Activated T-cell treated with anti-CD3 and anti-CD28 coated beads for 48 hours (primary cell): ENCODE measurements at regions not wholly inside any gene's neighbourhood (a gene's known extent, or its start where the extent isn't known, plus 50 kb on each side); places are given as distances from the start of the nearest gene placed in this dataset.

ENCODE experiments used
- DNase-seq: peaks from one replicate; pipeline ENCODE4 v3.0.0-alpha.2; 2020; ENCODE audit warnings: low read depth

- no peak for DNase-seq
Observed at GRCh38 chr4:20447103-20447502, 195.4 kb downstream of the SLIT2 start.

- DNase-seq = no peak
Observed at GRCh38 chr4:20451986-20452385, 200.3 kb downstream of the SLIT2 start.

- DNase-seq = no peak
Observed at GRCh38 chr4:20454515-20454914, 202.8 kb downstream of the SLIT2 start.

GRCh38 chr4:20456407-20456806, 204.7 kb downstream of the SLIT2 start:
- no peak for DNase-seq

GRCh38 chr4:20462426-20463175, 210.9 kb downstream of the SLIT2 start:
- DNase-seq = no peak

- no peak for DNase-seq
Observed at GRCh38 chr4:20463176-20463430, 211.4 kb downstream of the SLIT2 start.

GRCh38 chr4:20464381-20464780, 212.7 kb downstream of the SLIT2 start:
- DNase-seq = no peak

GRCh38 chr4:20474119-20474518, 222.4 kb downstream of the SLIT2 start:
- DNase-seq = no peak

- no peak for DNase-seq
Observed at GRCh38 chr4:20478412-20478811, 221.8 kb upstream of the PACRGL start.

GRCh38 chr4:20480165-20480947, 219.9 kb upstream of the PACRGL start:
- no peak for DNase-seq

GRCh38 chr4:20483416-20483815, 216.8 kb upstream of the PACRGL start:
- DNase-seq = no peak

GRCh38 chr4:20486433-20486832, 213.8 kb upstream of the PACRGL start:
- no peak for DNase-seq

- no peak for DNase-seq
Observed at GRCh38 chr4:20487446-20487845, 212.8 kb upstream of the PACRGL start.

GRCh38 chr4:20487852-20488251, 212.4 kb upstream of the PACRGL start:
- no peak for DNase-seq

GRCh38 chr4:20490734-20491133, 209.5 kb upstream of the PACRGL start:
- no peak for DNase-seq

GRCh38 chr4:20493761-20494353, 206.4 kb upstream of the PACRGL start:
- DNase-seq = no peak

- DNase-seq = no peak
Observed at GRCh38 chr4:20496068-20496467, 204.2 kb upstream of the PACRGL start.

- DNase-seq = no peak
Observed at GRCh38 chr4:20504146-20504545, 196.1 kb upstream of the PACRGL start.

GRCh38 chr4:20505927-20506326, 194.3 kb upstream of the PACRGL start:
- no peak for DNase-seq

- no peak for DNase-seq
Observed at GRCh38 chr4:20506827-20507226, 193.4 kb upstream of the PACRGL start.

- no peak for DNase-seq
Observed at GRCh38 chr4:20509315-20509714, 190.9 kb upstream of the PACRGL start.

- no peak for DNase-seq
Observed at GRCh38 chr4:20512033-20512792, 188.0 kb upstream of the PACRGL start.

- no peak for DNase-seq
Observed at GRCh38 chr4:20512985-20513384, 187.3 kb upstream of the PACRGL start.
